OCI-LY7 (cell line): ENCODE measurements at regions not wholly inside any gene's neighbourhood (a gene's known extent, or its start where the extent isn't known, plus 50 kb on each side); places are given as distances from the start of the nearest gene placed in this dataset.

Experiments used
- BruUV-seq: library from RNA; stranded (reverse); fragments of 400-500 nt; replicated peaks from 2 replicates; lab custom pipeline; 2021; lab: Mats Ljungman, UMichigan
- CTCF ChIA-PET: fragments of 300-600 bp; sonication (Branson Sonifier 250); formaldehyde crosslinking; loops from one replicate; lab custom pipeline; 2022; ENCODE audit warnings: antibody characterized with exemption; ENCODE audit not compliant: unreplicated experiment; lab: Charles Lee
- POLR2A ChIA-PET: fragments of 300-600 bp; sonication (Branson Sonifier 250); formaldehyde crosslinking; loops from one replicate; lab custom pipeline; 2022; ENCODE audit warnings: antibody characterized with exemption; lab: Charles Lee
- DNase-seq: peaks from one replicate; pipeline ENCODE4 v3.0.0-alpha.2; 2015; ENCODE audit warnings: low spot score
- H2AFZ ChIP-seq: fragments of 200-600 bp; sonication (generic), shearing (Covaris generic); 2 replicates; pipeline ENCODE4 v1.6.1; 2014; ENCODE audit warnings: mild to moderate bottlenecking, antibody characterized with exemption, low read length, moderate library complexity
- H3K27ac ChIP-seq: fragments of 200-600 bp; sonication (generic); 2 replicates; pipeline ENCODE4 v1.5.1; 2014; ENCODE audit warnings: mixed run types, low read depth, mild to moderate bottlenecking, moderate library complexity, low read length, inconsistent platforms; ENCODE audit not compliant: poor library complexity, severe bottlenecking
- H3K36me3 ChIP-seq: fragments of 200-600 bp; sonication (generic); 2 replicates; pipeline ENCODE4 v1.6.1; 2014; ENCODE audit warnings: mild to moderate bottlenecking, antibody characterized with exemption, low read length, moderate library complexity, mixed read lengths; ENCODE audit not compliant: insufficient read depth
- H3K4me1 ChIP-seq: fragments of 200-600 bp; sonication (generic); 2 replicates; pipeline ENCODE4 v1.5.1; 2014; ENCODE audit warnings: mild to moderate bottlenecking, low read length; ENCODE audit not compliant: insufficient read depth, poor library complexity, severe bottlenecking
- H3K4me2 ChIP-seq: fragments of 200-600 bp; sonication (generic); 2 replicates; pipeline ENCODE4 v1.6.1; 2014; ENCODE audit warnings: mild to moderate bottlenecking, low read length
- H3K4me3 ChIP-seq: fragments of 200-600 bp; sonication (generic); 2 replicates; pipeline ENCODE4 v1.5.1; 2014; ENCODE audit warnings: mild to moderate bottlenecking, low read depth, low read length; ENCODE audit not compliant: poor library complexity, severe bottlenecking
- H3K79me2 ChIP-seq: fragments of 200-600 bp; sonication (generic); 2 replicates; pipeline ENCODE4 v1.6.1; 2016; ENCODE audit warnings: low read depth, mild to moderate bottlenecking, low read length, moderate library complexity, mixed read lengths; ENCODE audit not compliant: insufficient read depth
- H3K9me2 ChIP-seq: fragments of 200-600 bp; sonication (generic); 2 replicates; pipeline ENCODE4 v1.6.1; 2016; ENCODE audit warnings: mild to moderate bottlenecking, low read length, mixed read lengths; ENCODE audit not compliant: insufficient read depth
- H3K9me3 ChIP-seq: fragments of 200-600 bp; sonication (generic); 2 replicates; pipeline ENCODE4 v1.6.1; 2014; ENCODE audit warnings: mild to moderate bottlenecking, mixed run types, low read length, mixed read lengths
- H4K20me1 ChIP-seq: fragments of 200-600 bp; sonication (generic); 2 replicates; pipeline ENCODE4 v1.6.1; 2014; ENCODE audit warnings: mild to moderate bottlenecking, antibody characterized with exemption, low read length, moderate library complexity, mixed read lengths; ENCODE audit not compliant: insufficient read depth
- CTCF ChIP-seq: fragments of 200-600 bp; sonication (generic); conservative IDR thresholded peaks from 2 replicates; pipeline ENCODE4 v1.5.1; 2014; ENCODE audit warnings: mild to moderate bottlenecking, antibody characterized with exemption, low read length, moderate library complexity, mixed read lengths
- EZH2phosphoT487 ChIP-seq: fragments of 200-600 bp; sonication (generic); IDR thresholded peaks from 2 replicates; pipeline ENCODE4 v1.6.1; 2018; ENCODE audit warnings: low read depth, borderline replicate concordance, mild to moderate bottlenecking, mixed run types, antibody characterized with exemption, low read length, moderate library complexity, mixed read lengths
- intact Hi-C: fragments of 100-400 bp; cut with micrococcal nuclease; formaldehyde crosslinking; loops from one replicate; pipeline ENCODE4 v1.10.0; 2022; ENCODE audit not compliant: unreplicated experiment

- CTCF ChIA-PET = no interaction called here
- Histone ChIP-seq H3K79me2 (no peaks in the 10 kb centered on the region), H3K4me3 (no peak overlapping the region), H3K4me1 (no peaks in the 10 kb centered on the region), H2AFZ (no peak overlapping the region), H3K36me3 (no peaks in the 10 kb centered on the region), H3K9me2 (no peaks in the 10 kb centered on the region), H3K9me3 (no peaks in the 10 kb centered on the region), H4K20me1 (no peaks in the 10 kb centered on the region), H3K27ac (no peak overlapping the region), H3K4me2 (no peak overlapping the region)
- POLR2A ChIA-PET = no interaction called here
- BruUV-seq = no TSS peak
- intact Hi-C loops = no loop called here
- no peak for TF ChIP-seq EZH2phosphoT487
- no peak for TF ChIP-seq CTCF
- no peak for DNase-seq
Measured at GRCh38 chrX:125402807-125403206, 83.1 kb downstream of the TEX13C start.

- Histone ChIP-seq H2AFZ (no peak overlapping the region), H3K9me3 (no peaks in the 10 kb centered on the region), H3K4me3 (no peak overlapping the region), H3K79me2 (no peaks in the 10 kb centered on the region), H3K4me1 (no peaks in the 10 kb centered on the region), H3K36me3 (no peaks in the 10 kb centered on the region), H3K9me2 (no peaks in the 10 kb centered on the region), H3K27ac (no peak overlapping the region), H4K20me1 (no peaks in the 10 kb centered on the region), H3K4me2 (no peak overlapping the region)
- BruUV-seq = no TSS peak
- TF ChIP-seq EZH2phosphoT487 (no peak), CTCF (no peak)
- intact Hi-C loops = no loop called here
- no peak for DNase-seq
- CTCF ChIA-PET = no interaction called here
- POLR2A ChIA-PET = no interaction called here
Measured at GRCh38 chrX:125404667-125405160, 85.0 kb downstream of the TEX13C start.

- no peak for TF ChIP-seq CTCF
- TF ChIP-seq EZH2phosphoT487 = no peak
- DNase-seq = no peak
- intact Hi-C loops = no loop called here
- no peaks in the 10 kb centered on the region for H3K79me2 ChIP-seq
- H3K36me3 ChIP-seq = no peaks in the 10 kb centered on the region
- no peak overlapping the region for H3K4me2 ChIP-seq
- ChIA-PET POLR2A (interaction anchor here (0.7 kb wide), 1 partner anchor 345 kb away, joined by 3 read pairs; no protein-coding TSS in a partner anchor), CTCF (no interaction called here)
- H3K9me2 ChIP-seq = no peaks in the 10 kb centered on the region
- no peaks in the 10 kb centered on the region for H3K4me1 ChIP-seq
- H2AFZ ChIP-seq = no peak overlapping the region
- no peaks in the 10 kb centered on the region for H3K9me3 ChIP-seq
- no peaks in the 10 kb centered on the region for H4K20me1 ChIP-seq
- H3K4me3 ChIP-seq = no peak overlapping the region
- H3K27ac ChIP-seq = no peak overlapping the region
- BruUV-seq = no TSS peak
Measured at GRCh38 chrX:125405339-125405738, 85.7 kb downstream of the TEX13C start.
